ENCODE measurements at regions not wholly inside any gene's neighbourhood (a gene's known extent, or its start where the extent isn't known, plus 50 kb on each side); places are given as distances from the start of the nearest gene placed in this dataset.

DNA sequence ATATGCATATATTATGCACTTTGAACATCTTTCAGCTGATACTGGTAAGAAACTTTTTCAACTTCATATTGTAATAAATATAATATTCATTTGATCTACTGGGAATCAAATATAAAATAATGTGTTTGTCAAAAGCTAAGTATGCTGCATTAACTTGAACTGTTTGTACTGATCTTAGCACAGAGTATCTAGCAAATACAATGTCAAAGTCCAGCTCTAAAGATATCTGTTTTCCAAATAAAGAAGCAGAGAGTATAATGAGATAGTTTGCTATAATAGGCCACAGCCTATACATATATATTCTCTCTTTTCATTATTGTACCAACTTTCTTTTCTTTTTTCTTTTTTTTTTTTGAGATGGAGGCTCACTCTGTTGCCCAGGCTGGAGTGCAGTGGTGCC is 417.0 kb downstream of the TMEM161B start:
- Histone ChIP-seq H3K36me3 (ENCODE audit: control insufficient read depth, insufficient read depth, low read length) (no peaks in the 10 kb centered on the region), H3K9me3 (no peaks in the 10 kb centered on the region), H3K4me1 (no peaks in the 10 kb centered on the region), H3K4me3 (ENCODE audit: low read depth, low read length) (no peak overlapping the region), H3K27me3 (replicated peaks; ENCODE audit: control insufficient read depth, insufficient read depth, low read length) (no peaks in the 10 kb centered on the region)
- Mint-ChIP-seq H3K4me1 (ENCODE audit: low read depth, unreplicated experiment) (no peaks in the 10 kb centered on the region), H3K36me3 (ENCODE audit: insufficient read depth, unreplicated experiment) (no peaks in the 10 kb centered on the region), H3K4me3 (ENCODE audit: unreplicated experiment) (no peak overlapping the region), H3K27me3 (ENCODE audit: insufficient read depth, unreplicated experiment) (peaks cover 2% of the 10 kb centered on the region), H3K27ac (ENCODE audit: unreplicated experiment) (no peak overlapping the region), H3K9me3 (ENCODE audit: unreplicated experiment) (no peaks in the 10 kb centered on the region)
- CTCF ChIA-PET: no interaction called here
- no TSS peak for BruUV-seq (replicated peaks)
- no peak for DNase-seq
- TF ChIP-seq, protein P1, sequence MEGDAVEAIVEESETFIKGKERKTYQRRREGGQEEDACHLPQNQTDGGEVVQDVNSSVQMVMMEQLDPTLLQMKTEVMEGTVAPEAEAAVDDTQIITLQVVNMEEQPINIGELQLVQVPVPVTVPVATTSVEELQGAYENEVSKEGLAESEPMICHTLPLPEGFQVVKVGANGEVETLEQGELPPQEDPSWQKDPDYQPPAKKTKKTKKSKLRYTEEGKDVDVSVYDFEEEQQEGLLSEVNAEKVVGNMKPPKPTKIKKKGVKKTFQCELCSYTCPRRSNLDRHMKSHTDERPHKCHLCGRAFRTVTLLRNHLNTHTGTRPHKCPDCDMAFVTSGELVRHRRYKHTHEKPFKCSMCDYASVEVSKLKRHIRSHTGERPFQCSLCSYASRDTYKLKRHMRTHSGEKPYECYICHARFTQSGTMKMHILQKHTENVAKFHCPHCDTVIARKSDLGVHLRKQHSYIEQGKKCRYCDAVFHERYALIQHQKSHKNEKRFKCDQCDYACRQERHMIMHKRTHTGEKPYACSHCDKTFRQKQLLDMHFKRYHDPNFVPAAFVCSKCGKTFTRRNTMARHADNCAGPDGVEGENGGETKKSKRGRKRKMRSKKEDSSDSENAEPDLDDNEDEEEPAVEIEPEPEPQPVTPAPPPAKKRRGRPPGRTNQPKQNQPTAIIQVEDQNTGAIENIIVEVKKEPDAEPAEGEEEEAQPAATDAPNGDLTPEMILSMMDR (IDR thresholded peaks at IDR 0.05; ENCODE audit: insufficient read depth in 1 of 2, low read depth in 1 of 2, low read length in 1 of 2, severe bottlenecking in 1 of 2, unreplicated experiment in 1 of 2): no peak
- POLR2A ChIA-PET: no interaction called here
- intact Hi-C loops (cut with micrococcal nuclease; ENCODE audit: unreplicated experiment): no loop called here

DNA sequence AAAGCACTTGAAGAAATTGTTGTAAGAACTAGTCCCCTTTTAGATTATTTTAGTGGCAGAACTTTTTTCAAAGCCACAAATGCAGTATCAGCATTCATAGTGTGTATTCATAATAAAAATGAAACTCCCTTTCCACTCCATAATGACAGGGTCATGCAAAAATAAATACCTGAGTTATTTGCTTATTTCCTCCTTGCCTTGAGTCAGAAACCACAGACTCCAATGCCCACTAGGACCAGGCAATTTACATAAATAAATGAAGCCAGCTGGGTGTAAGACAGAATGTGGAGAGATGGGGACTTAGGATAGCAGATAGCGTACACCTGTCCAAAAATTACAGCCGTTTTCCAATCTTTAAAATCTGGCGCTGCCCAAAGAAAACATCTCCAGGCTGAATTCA is 417.8 kb downstream of the TMEM161B start:
- TF ChIP-seq, protein P1 (IDR thresholded peaks at IDR 0.05; ENCODE audit: insufficient read depth in 1 of 2, low read depth in 1 of 2, low read length in 1 of 2, severe bottlenecking in 1 of 2, unreplicated experiment in 1 of 2): no peak
- DNase-seq: no peak
- Histone ChIP-seq H3K36me3 (ENCODE audit: control insufficient read depth, insufficient read depth, low read length) (no peaks in the 10 kb centered on the region), H3K4me1 (no peaks in the 10 kb centered on the region), H3K9me3 (no peaks in the 10 kb centered on the region), H3K27me3 (replicated peaks; ENCODE audit: control insufficient read depth, insufficient read depth, low read length) (no peaks in the 10 kb centered on the region), H3K4me3 (ENCODE audit: low read depth, low read length) (no peak overlapping the region)
- Mint-ChIP-seq H3K4me3 (ENCODE audit: unreplicated experiment) (no peak overlapping the region), H3K4me1 (ENCODE audit: low read depth, unreplicated experiment) (no peaks in the 10 kb centered on the region), H3K36me3 (ENCODE audit: insufficient read depth, unreplicated experiment) (no peaks in the 10 kb centered on the region), H3K27me3 (ENCODE audit: insufficient read depth, unreplicated experiment) (peaks cover 2% of the 10 kb centered on the region), H3K9me3 (ENCODE audit: unreplicated experiment) (no peaks in the 10 kb centered on the region), H3K27ac (ENCODE audit: unreplicated experiment) (no peak overlapping the region)
- ChIA-PET POLR2A (no interaction called here), CTCF (no interaction called here)
- intact Hi-C loops (cut with micrococcal nuclease; ENCODE audit: unreplicated experiment): no loop called here
- no TSS peak for BruUV-seq (replicated peaks)

DNA sequence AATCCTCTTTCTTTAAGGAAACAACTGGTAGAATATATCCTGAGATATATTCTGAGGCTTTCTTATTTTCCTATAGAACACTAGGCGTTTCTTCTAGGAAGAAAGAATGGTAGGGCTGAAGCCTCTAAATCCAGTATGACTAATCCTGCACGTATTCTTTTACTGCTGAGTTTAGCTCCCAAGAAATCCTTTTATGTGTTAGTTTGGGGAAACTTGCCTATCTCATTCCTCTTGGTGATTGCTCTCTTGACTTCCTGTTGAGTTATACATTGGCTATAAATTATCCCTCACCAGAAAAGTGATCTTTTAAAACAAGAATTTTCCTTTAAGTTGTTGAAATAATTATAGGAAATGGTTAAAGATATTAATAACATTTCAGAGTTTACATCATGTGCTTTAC is 422.9 kb downstream of the TMEM161B start:
- no peak overlapping the region for H3K27ac Mint-ChIP-seq (ENCODE audit: unreplicated experiment)

More for the DNA sequence above, 422.9 kb downstream of the TMEM161B start:
- no peak overlapping the region for H3K4me3 ChIP-seq (ENCODE audit: low read depth, low read length)
- ChIA-PET CTCF (no interaction called here), POLR2A (no interaction called here)
- no peak overlapping the region for H3K4me3 Mint-ChIP-seq (ENCODE audit: unreplicated experiment)
- TF ChIP-seq, protein P1 (IDR thresholded peaks at IDR 0.05; ENCODE audit: insufficient read depth in 1 of 2, low read depth in 1 of 2, low read length in 1 of 2, severe bottlenecking in 1 of 2, unreplicated experiment in 1 of 2): no peak
- H3K27me3 Mint-ChIP-seq (ENCODE audit: insufficient read depth, unreplicated experiment): peaks cover 2% of the 10 kb centered on the region
- intact Hi-C loops (cut with micrococcal nuclease; ENCODE audit: unreplicated experiment): no loop called here
- no peaks in the 10 kb centered on the region for H3K9me3 Mint-ChIP-seq (ENCODE audit: unreplicated experiment)
- no peaks in the 10 kb centered on the region for H3K36me3 ChIP-seq (ENCODE audit: control insufficient read depth, insufficient read depth, low read length)
- H3K9me3 ChIP-seq: no peaks in the 10 kb centered on the region
- H3K36me3 Mint-ChIP-seq (ENCODE audit: insufficient read depth, unreplicated experiment): no peaks in the 10 kb centered on the region
- no peaks in the 10 kb centered on the region for H3K4me1 Mint-ChIP-seq (ENCODE audit: low read depth, unreplicated experiment)
- DNase-seq: no peak
- no TSS peak for BruUV-seq (replicated peaks)
- no peaks in the 10 kb centered on the region for H3K4me1 ChIP-seq
- H3K27me3 ChIP-seq (replicated peaks; ENCODE audit: control insufficient read depth, insufficient read depth, low read length): no peaks in the 10 kb centered on the region
